ENCODE measurements at regions not wholly inside any gene's neighbourhood (a gene's known extent, or its start where the extent isn't known, plus 50 kb on each side); places are given as distances from the start of the nearest gene placed in this dataset.

GRCh38 chr10:10273661-10274060 is 744.0 kb upstream of the CELF2 start:
- TF ChIP-seq CTCF (IDR thresholded peaks at IDR 0.05; ENCODE audit: insufficient read depth, low read depth, low read length) (no peak), EZH2 (IDR thresholded peaks at IDR 0.05; ENCODE audit: insufficient read depth, low read length) (no peak)
